Hematopoietic multipotent progenitor cell treated with erythropoietin and hydrocortisone succinate and interleukin-3 and kit ligand, for 4 days (in vitro differentiated cells): ENCODE measurements at regions not wholly inside any gene's neighbourhood (a gene's known extent, or its start where the extent isn't known, plus 50 kb on each side); places are given as distances from the start of the nearest gene placed in this dataset.
"Not testable (repeated sequence)": the region's sequence is repeated elsewhere in the genome, so short reads cannot be mapped to it uniquely, and the experiment has no call there.

Experiments
- DNase-seq: peaks from one replicate; pipeline ENCODE4 v3.0.0-alpha.2; 2015

GRCh38 chr5:157959370-157959769, 100.4 kb upstream of the CLINT1 start:
- no peak for DNase-seq

DNA sequence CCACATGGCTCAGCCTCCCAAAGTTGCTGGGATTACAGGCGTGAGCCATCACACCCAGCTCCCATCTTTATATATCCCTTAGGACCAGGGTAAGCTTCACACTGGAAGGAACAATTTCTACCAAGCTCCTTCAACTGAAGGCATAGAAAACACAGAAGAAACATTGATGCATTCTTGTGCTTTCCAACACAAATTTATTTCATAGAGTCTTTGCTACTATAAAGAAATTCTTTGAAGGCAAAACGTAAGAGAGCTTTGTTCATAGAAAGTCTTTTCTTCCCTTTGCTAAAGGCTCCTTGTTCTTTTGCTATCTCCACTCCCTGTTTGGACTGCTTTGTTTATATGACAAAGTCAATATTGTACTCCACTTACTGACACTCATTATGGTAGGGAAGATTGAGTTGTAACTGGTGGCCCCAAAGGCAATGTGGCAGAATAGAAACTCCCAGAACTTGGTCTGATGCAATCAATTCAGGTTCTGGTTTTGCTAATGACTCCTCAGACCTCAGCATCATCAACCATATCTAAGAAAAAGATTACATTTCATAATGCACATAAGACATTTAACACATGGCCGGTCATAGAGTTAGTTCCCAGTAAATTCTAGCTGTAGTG, 97.4 kb upstream of the CLINT1 start:
- no peak for DNase-seq

DNA sequence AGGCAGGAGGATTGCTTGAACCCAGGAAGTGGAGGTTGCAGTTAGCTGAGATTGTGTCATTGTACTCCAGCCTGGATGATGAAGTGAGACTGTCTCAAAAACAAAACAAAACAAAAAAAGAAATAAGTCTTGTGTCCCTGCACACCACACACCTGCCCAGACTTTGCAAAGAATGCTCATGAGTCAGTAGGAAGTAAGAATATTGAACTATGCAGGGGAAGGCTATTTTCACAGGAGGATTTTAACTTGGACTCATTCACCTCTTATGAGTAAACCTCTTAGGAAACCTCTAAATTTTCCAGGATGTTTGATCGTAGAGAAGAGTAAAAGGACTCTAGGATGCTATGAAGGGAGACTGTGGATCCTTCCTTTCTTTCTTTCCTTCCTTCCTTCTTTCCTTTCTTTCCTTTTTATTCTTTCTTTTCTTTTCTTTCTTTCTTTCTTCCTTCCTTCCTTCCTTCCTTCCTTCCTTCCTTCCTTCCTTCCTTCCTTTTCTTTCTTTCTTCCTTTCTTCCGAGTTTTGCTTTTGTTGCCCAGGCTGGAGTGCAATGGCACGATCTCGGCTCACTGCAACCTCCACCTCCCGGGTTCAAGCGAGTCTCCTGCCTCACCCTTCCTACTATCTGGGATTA, 96.7 kb upstream of the CLINT1 start:
- no peak for DNase-seq

DNA sequence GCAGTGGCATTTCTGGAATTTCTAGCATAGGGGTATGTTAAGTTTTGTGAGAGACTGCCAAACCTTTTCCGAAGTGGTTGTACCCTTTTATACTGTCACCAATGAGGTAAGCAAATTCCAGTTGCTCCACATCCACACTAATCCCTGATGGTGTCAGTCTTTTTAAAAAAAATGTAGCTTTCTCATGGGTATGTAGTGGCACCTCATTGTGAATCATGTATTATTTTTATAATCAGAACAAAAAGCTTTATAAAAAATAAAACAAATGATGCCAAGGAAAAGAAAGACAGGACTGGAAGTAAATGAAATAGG, 93.4 kb upstream of the CLINT1 start:
- no peak for DNase-seq

GRCh38 chr5:157951673-157952373, 92.9 kb upstream of the CLINT1 start:
- DNase-seq = no peak

DNA sequence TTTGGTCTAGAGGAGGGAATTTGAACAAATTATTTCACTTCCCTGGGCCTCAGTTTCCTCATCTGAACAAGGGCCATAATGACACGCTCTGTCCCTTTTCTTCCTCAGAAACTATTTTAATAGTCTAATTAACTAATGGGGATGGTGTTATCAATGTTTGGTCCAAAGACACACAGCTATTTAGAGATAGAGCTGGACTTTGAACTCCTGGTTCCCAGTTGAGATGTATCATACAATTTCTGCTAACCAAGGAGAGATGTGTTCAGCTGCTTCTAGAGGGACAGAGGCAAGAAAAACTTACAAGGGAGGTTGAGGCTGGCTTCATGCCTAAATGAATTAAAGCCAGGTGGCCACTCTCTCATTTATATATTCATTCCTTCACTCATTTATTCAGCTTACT, 90.6 kb upstream of the CLINT1 start:
- DNase-seq = no peak

GRCh38 chr5:157948738-157949410, 89.9 kb upstream of the CLINT1 start:
- peak; percentile 95 for DNase-seq

GRCh38 chr5:157947156-157947555, 88.2 kb upstream of the CLINT1 start:
- DNase-seq = no peak

DNA sequence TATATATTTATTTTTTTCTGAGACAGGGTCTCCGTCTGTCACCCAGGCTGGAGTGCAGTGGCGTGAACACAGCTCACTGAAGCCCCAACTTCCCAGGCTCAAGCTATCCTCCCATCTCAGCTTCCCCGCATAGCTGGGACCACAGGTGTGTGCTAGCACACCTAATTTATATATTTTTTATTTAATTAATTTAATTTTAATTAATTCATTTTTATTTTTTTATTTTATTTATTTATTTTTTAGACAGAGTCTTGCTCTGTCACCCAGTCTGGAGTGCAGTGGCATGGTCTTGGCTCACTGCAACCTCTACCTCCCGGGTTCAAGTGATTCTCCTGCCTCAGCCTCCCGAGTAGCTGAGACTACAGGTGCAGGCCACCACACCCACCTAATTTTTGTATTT, 86.9 kb upstream of the CLINT1 start:
- not testable (repeated sequence) for DNase-seq

- DNase-seq = no peak
These were observed 86.0 kb upstream of the CLINT1 start for GRCh38 chr5:157944938-157945337.

GRCh38 chr5:157944077-157944633, 85.2 kb upstream of the CLINT1 start:
- no peak for DNase-seq

GRCh38 chr5:157942595-157942994, 83.7 kb upstream of the CLINT1 start:
- DNase-seq = no peak

DNA sequence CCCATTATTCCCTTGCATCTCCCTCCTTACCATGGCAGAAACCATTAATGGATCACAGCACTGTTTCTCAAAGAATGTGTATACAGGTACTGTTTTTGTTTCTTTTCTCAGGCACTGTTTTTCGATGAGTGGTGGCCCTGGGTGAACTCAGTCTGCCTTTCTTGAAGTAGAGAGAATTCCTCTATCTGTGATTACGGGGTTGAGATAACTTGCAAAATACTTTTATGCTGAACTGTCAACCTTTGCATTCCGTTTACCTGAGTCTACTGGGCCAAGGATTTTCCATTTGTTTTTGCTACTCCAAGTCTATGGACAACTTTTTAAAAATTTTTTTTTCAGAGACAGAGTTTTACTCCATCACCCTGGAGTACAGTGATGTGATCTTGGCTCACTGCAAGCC, 82.7 kb upstream of the CLINT1 start:
- no peak for DNase-seq

- not testable (repeated sequence) for DNase-seq
These were observed 79.2 kb upstream of the CLINT1 start for GRCh38 chr5:157938101-157938500.

DNA sequence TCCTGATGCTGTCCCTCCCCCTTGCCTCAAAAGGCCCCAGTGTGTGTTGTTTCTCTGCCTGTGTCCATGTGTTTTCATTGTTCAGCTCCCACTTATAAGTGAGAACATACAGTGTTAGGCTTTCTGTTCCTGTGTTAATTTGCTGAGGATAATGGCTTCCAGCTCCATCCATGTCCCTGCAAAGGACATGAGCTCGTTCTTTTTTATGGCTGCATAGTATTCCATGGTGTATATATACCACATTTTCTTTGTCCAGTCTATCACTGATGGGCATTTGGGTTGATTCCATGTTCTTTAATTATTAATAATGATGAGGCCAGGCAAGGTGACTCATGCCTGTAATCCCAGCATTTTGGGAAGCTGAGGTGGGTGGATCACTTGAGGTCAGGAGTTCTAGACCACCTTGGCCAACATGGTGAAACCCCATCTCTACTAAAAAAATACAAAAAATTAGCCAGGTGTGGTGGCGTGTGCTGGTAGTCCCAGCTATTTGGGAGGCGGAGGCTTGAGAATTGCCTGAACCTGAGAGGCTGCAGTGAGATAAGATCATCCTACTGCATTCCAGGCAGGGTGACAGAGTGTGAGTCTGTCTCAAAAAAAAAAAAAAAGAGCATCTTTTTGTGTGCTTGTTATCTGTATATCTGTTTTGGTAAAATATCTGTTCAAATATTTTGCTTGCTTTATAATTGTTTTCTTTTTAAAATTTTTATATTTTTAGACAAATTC, 78.0 kb upstream of the CLINT1 start:
- DNase-seq = not testable (repeated sequence)

DNA sequence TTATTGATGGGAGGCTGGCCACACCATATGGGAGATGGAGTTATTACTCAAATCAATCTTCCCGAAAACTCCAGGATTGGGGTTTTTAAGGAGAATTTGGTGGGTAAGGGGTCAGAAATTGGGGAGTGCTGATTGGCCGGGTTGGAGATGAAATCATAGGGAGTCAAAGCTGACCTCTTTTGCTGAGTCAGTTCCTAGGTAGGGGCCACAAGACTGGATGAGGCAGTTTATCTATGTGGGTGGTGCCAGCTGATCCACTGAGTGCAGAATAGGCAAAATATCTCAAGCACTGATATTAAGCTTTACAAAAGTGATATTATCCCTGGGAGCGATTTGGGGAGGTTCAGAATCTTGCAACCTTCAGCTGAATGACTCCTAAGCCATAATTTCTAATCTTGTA, 75.7 kb upstream of the CLINT1 start:
- DNase-seq = no peak

DNA sequence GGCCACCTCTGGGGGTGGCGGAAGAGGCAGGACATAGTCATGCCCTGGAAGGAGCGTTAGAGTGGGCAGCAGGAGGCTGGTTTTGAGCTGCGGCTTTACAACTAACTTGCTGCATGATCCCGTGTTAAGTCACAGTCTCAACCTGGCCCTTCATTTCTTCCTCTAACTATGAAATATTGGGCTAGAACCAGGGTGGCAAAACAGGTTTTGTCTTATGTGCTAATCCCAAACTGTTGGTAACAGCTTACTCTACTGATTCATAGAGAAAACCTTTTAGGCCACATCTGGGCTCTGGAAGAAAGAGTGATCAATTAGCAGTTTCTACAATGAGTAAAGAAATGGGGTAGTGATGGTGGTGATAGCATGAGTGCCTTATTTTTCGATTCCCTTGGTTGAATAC, 74.1 kb upstream of the CLINT1 start:
- DNase-seq = no peak

GRCh38 chr5:157930710-157931109, 71.8 kb upstream of the CLINT1 start:
- peak; percentile 55 for DNase-seq

- DNase-seq = no peak
These were observed 68.0 kb upstream of the CLINT1 start for GRCh38 chr5:157926977-157927376.

GRCh38 chr5:157925786-157926671, 67.1 kb upstream of the CLINT1 start:
- DNase-seq = no peak

- no peak for DNase-seq
These were observed 66.2 kb upstream of the CLINT1 start for GRCh38 chr5:157924931-157925729.
